ENCODE measurements at regions not wholly inside any gene's neighbourhood (a gene's known extent, or its start where the extent isn't known, plus 50 kb on each side); places are given as distances from the start of the nearest gene placed in this dataset.
A peak's percentile ranks its signal among the peaks of the same experiment; 100 is the strongest.

DNA sequence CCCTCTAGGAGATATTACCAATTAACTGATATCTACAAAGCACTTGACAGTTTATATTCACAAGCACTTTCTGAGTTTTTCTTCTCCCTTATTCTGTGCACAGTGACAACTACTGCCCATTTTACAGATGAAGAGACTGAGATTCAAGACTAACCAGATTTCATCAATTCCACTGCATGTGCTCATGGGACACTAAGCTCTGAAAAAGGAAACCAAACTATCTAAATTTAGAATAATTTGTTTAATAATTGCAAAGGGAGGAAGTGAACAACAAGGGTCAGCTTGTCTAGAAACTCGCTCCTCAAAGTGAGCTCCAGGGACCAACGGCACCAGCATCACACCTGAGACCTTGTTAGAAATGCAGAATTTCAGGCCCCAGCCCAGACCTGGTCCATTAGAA lies 50.8 kb upstream of the MYLIP start:
- no peak for DNase-seq

DNA sequence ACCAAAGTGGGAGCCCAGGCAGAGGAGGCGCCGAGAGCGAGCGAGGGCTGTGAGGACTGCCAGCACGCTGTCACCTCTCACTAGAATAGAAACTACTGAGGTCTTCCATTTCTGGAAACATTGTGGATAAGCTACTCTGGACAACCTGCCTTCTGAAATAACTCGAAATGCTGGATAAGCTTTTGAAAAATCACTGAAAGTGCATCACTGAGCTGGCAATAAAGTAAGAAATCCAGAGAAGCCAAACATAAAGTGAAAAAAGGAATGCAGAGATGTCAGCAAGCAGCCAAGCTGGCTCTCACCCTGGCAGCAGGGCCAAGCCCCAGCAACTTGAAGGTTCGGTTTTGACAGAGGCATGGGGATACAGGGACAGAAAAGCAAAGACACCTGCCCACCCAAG lies 59.2 kb upstream of the MYLIP start:
- no peak for DNase-seq

DNA sequence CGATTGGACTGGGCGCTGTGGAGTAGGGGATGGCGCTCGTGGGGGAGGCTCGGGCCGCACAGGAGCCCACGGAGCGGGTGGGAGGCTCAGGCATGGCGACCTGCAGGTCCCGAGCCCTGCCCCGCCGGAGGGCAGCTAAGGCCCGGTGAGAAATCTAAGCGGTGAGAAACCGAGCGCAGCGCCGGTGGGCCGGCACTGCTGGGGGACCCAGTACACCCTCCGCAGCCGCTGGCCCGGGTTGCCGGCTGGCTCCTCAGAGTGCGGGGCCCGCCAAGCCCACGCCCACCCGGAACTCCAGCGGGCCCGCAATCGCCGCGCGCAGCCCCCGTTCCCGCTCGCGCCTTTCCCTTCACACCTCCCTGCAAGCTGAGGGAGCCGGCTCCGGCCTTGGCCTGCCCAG lies 59.7 kb upstream of the MYLIP start:
- DNase-seq: no peak

DNA sequence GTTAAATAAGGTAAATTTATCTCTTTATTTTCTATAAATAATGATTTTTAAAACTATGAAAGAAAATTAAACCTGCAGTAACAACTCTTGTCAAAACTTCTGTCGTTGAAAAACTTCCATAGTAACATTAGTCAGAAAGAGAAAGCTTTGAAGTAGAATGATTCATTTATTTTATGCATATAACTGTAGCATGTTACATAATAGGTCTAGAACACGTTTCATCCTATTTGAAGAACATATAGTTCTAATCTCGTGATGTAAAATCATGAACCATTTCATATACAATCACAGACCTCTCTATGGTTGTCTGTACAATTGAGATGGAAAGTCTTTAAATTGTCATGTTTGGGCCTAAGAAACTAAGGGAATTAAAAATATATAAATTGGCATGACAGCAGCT lies 61.3 kb upstream of the MYLIP start:
- DNase-seq: no peak

DNA sequence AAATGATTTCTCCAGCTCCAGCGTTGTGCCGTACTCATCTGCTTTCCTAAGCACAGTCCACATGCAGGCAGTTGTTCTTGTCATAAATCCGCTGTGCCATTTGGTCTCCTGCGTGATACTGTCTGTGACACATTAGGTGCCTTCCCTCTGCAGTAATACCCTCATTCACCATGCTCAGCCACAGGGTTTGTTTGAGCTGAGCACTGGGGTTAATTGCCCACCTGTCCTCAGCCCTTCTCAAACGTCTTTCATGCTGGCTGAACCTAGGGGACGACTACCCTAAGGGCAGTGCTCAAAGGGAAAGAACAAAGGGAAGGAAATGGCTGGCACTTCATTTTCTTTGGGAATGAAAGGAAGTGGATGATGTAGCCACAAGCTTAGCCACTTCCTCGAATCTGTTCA lies 64.2 kb upstream of the MYLIP start:
- DNase-seq: no peak

DNA sequence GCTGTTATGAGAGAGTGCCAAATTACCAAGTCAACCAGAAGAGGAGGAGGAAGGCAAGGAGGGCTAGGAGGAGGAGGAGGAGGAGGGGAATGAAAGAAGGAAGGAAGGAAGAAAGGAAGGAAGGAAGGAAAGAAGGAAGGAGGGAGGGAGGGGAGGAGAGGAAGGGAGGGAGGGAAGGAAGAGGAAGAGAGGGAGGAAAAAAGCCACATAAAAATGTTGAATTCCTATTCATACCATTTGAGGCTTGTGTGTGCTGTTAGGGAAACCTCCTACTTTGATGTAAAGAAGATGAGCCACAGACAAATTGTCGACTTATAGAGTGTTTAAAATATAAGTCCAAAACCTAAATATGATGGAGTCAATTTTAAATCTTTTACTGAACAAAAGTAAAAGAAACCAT lies 65.3 kb upstream of the MYLIP start:
- DNase-seq: no peak

DNA sequence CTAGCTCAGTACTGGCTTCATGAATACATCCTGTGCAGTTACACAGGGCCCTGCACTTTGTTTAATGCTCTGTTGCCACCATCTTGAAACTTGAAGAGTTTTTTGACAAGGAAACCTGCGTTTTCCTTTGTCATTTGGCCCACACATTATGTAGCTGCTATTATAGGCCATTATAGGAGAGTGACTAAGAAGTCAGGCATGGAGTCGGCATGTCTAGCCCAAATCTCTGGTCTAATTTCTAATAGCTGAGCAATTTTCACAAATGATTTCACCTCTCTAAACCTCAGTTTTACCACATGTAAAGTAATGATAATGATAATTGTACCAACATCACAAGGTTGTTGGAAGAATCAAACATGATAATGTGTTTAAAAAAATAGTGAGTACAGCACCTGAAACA lies 67.1 kb upstream of the MYLIP start:
- no peak for DNase-seq

DNA sequence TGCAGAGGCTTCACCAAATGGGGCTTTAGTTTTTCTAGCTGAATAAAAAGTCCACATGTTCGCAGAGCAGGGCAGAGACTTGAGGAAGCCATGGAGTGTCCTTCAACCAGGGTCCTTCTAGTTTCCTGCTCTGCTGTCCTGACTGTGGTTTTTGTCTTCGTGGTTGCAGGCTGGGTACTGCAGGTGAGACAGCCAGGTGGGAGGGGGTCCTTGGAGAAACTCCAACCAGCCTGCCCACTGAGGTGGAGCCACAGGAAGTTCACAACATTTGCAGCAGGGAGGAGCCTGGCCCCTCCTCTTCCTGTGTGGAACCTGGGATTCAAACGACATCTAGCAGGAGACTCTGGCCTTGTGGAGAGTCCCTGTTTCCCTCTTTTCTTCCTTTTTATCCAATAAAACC lies 68.8 kb upstream of the MYLIP start:
- no peak for DNase-seq

DNA sequence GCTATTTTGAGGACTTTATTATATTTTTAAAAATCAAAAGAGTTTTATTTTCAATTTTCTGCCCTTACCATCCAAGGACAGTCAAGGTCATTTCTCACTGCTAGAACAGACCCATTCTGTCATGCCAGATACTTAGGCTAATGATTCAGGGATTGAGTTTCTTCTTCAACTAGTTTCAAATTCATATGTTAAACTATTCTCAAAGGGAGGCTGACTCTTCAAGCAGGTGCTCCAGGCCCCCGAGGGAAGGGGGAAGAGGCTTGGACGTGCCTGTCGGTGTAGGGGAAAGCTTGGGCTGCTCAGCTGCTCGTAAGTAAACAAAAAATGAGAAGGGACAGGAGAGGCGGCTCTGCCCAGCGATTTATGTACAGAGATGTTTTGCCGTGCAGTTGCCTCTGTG lies 69.4 kb upstream of the MYLIP start:
- DNase-seq: no peak

DNA sequence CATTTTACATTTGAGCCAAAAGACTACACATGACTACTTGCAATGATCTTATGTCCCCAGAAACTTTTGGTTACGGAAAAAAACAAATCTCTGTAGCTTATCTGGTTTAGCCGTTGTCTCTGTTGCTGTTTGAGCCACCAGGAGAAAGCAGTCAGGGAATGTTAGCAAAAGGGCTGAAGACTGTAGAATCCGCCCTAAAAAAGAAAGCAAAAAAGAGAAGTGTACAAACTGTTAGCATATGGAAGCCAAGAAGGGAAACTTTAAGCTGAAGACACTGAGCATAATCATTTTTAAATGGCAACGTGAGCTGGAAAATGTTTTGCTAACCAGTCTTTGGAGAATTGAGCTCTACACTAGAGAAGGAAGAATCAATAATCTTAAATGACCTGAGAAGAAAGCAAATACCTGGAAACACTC lies 69.9 kb upstream of the MYLIP start:
- DNase-seq: no peak

DNA sequence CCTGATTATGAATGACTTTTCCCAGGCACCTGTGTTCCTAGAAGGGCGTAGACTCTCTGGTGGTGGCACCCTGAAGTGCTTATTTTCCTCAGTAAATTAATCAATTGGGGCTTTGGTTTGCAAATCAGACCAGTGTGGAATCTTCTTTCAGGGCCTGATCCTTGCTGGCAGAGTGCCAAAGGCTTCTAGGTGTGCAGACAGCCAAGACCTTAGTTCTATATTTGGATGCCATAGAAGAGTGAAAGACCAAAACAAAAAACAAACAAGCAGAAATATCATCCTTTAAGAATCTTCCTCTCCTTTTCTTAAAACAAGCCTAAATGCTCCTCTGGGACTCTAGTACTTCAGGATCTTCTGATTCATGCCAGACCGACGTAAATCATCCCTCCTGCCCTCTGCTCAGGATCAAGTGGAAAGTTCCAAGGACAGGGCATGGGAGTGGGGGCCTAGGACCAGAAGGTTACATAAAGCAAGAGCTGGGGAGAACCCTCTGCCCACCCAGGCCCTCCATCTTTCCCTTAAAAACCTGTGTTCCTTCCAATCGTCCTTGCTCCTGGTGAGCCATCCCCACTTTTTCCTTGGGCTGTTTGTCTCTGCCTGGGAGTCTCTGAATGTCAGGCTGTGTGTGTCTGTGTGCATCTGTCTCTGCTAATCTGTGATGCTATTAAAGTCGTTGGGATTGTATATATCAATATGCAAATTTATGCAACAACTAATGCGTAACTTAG lies 70.5 kb upstream of the MYLIP start:
- peak in 1 of 2 experiments; percentile 5 for DNase-seq

DNA sequence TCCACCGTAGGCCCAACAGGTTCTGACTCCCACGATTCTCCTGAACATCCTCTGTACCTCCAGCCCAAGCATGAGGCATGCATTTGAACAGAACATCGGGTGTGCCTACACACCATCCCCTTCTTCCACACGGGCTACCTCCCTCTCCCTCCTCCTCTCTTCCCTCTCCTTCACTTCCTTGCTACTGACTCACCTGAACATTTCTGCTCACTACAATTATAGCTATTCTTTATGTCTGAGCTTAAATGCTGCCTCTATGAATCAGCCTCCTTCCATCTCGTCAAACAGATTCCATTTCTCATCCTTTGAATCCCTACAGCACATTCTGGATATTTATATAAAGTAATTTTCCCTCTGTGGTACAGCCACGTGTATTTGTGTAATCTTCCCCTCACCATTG lies 71.4 kb upstream of the MYLIP start:
- no peak for DNase-seq

DNA sequence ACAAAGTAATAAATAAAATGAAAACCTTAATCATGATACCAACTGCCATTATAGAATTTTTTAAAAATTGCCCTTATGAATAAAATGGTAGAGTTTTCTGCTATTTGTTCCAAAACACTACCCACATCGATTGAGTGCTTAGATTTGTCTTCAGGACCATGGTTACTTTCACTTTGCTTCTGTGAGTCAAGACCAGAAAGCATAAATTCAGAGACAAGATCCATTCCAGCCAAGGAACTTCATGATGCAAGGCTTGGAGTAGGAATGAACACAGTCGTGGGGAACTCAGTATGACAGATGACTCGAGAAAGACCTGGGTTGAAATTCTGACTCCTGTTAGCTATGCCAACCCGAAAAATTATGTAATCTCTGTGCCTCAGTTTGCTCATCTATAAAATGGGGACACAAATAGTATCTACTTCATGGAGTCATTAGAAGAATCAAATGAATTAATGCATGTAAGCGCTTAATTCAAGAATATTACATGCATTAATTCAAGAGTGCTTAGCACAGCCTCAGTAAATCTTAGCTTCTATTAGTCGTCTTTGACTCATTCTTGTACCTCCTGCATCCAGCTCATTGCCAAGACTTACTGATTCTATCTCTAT lies 72.5 kb upstream of the MYLIP start:
- DNase-seq: no peak

DNA sequence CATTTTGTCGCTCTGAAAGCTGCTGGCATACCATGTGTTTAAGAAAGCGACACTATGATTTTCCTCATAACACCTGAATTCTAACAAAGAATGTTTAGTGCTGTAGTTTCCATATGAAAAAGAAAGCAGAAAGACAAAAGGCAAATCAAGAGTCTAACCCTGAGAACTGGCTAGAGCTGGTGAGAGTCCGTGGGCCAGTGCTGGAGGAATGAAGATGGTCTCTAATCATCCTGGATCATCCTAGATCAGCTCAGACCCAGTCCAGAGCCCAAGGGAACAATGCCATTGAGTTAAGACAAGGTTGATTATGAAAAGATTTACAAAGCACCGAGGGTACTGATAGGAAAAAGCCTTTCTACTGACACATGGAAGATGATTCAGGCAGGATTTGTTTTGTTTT lies 73.0 kb upstream of the MYLIP start:
- DNase-seq: no peak

DNA sequence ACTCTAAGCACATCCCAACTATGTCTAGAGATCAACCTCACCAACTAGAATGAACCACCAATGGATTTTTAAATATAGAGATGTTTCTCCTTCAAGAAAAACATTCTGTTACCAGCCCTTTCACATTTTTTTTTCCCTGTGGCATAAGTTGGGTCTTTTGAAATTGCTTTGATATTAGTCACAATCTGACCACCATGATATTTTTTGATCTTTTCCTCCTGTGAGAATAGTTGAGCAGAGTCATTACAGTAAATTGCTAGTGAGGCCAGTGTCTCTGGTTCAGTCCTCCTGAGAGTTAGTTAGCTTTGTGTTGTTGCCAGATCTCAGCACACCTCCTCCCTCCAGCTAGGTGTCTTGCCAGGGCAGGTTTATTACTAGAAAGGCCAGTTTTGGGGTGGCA lies 79.7 kb upstream of the MYLIP start:
- no peak for DNase-seq

DNA sequence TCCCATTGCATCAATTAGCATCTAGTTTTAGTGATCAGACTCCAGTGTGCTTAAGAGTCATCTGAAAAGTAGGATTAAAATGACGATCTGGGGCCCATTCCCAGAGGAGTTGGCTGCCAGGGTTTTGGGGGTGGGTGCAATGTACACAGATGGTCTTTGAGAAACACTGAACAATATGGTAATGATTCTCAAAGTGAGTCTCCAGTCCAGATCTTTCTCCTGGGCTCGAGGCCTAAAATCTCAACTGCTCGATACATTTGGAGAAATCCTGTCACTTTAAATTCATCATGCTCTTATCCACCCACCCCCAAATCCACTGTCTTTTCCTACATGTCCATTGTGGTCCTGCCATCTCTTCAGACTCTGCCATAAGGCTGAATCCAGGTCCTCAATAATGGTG lies 80.7 kb upstream of the MYLIP start:
- DNase-seq: no peak

DNA sequence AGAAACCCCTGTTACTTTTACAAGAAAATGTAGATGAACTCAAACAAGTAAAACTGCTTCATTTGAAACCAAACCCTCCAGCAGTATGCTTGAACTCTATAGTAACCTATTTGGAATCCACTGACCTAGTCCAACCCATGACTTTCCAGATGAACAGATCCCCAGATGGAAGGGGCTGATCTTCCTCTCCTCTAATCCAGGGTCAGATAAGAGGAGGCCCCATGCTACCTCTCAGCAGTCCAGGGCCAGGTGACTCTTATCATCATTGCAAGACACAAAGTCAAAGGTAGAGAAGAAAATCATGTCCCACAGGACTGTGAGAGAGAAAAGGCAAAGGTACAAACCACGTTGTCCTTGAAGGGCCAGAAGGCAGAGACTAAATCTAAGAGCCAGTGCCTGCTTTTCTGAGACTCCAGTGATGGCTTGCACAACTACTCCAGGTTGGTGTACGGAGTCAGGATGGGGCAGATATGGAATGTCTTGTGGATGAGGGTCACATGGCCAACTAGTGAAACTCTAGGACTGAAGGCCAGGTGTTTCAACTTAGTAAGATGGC lies 81.4 kb upstream of the MYLIP start:
- DNase-seq: no peak

DNA sequence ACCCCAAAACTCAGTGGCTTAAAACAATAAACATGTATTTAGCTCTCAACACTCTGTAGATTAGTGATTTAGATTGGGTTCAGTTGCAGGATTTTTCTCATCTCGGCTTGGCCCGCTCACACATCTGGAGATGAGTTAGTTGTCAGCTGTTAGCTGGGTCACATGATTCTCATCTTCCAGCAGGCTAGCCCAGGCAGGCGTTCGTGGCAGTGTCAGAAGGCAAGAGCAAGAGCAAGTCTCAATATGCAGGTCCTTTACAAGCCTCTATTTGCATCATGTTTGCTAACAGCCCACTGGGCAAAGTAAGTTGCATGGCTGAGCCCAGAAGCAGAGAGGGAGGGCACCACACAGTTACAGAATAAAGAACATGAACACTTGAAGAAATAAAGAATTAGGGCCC lies 83.6 kb upstream of the MYLIP start:
- DNase-seq: no peak

DNA sequence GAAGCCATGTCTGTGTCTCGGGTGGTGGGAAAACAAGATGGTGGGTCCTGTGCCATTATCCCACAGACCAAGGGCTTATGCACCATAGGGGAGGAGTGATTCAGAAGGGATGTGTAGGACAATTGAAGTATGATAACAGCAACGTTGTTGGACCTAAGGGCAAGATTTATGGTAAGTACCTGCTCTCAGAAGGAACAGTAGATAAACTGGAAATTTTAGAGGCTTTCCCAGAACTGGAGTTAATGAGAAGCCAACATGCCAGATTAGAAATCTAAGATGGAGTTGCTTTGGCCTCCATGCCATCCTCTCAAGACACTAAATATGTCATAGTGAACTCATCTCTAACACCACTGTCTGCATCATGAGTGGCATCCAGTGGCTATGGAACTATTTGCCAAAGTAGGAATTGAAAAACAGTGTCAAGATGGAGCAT lies 84.7 kb upstream of the MYLIP start:
- DNase-seq: no peak

DNA sequence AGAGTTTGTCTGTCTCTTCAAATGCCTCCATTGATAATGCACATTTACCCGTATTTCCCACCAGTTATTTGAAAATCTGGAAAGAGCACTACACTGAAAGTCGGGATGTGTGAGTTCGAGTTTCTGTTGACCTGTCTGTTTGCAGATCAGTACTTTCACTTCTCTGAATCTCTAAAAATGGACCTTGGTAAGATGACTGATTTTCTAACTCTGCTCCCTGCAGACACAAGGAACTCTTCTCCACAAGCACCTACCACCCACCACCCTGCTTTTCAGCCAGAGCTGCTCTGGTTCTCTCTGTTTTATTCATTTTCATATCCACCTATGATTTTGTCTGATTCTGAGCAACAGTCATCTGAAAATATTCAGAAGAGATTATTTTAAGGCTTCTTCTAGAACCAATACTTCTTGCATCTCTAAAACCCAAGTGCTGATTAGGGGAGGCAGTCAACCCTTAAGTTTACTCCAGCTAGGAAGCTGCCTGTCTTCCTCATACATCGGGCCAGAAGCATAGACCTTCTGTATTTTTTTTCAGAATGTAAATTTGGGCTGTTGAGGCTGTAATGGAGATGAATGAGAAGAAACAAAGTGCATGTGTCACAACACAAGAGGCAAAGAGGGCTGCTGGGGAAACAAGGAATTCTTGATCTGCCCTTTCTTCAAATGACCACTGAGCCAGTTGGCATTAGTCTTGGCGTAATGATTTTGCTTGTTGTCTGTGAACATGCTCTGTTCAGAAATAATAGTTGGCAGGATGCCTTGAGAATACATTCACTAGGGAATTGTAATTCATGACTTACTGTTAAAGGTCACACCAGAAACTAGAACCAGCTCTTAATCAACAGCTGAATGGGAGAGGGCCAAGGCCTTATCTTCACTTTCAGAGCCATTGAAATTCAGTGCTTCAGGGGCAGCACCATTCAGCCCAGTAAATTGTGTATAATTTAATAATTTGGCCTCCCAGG lies 85.4 kb upstream of the MYLIP start:
- no peak for DNase-seq

DNA sequence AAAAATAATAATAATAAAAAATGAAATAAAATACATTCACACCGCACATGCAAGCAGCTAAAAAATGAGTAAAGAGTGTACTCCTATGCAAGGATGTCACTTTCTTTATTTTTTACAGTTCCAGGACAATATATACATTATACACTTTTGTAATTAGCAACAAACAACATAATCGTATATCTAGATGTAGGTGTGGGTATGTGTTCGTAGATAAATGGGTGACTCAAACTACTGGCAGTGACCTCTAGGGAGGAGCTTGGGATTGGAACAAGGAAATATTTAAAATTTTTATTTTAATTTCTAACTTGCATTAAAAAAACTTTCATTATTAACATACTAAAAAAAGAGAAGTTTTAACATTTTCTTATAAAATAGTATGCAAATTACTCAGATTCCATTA lies 86.1 kb upstream of the MYLIP start:
- DNase-seq: no peak

DNA sequence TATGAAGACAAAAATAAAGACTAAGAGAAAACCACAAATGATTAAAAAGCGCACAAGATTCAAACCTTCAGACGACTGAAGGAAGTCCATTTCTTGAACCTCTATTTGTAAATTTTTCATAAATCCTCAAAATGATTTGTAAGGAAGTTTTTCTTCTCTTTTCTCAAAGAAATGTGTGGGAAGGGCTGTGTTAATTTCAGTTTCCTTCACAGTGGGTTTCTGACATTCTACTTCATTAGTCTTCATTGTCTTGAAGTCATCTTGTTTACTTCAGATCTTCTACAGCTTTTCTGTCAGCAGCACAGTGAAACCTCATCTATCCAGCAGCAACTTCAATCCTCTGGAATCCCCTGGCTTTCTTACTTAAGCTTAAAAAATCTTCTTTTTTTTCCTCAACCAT lies 87.6 kb upstream of the MYLIP start:
- DNase-seq: no peak

DNA sequence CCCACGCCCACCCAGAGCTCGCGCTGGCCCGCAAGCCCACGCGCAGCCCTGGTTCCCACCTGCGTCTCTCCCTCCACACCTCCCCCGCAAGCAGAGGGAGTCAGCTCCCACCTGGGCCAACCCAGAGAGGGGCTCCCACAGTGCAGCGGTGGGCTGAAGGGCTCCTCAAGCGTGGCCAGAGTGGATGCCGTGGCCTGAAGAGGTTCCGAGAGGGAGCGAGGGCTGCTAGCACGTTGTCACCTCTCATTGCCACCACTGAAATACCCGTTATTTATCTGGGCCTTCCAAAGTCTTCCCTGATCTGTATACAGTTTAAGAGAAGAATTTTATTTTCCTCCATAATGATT lies 88.3 kb upstream of the MYLIP start:
- no peak for DNase-seq
